Skin epidermis (tissue), 12 donors: ENCODE measurements at regions not wholly inside any gene's neighbourhood (a gene's known extent, or its start where the extent isn't known, plus 50 kb on each side); places are given as distances from the start of the nearest gene placed in this dataset.
"Not testable (repeated sequence)": the region's sequence is repeated elsewhere in the genome, so short reads cannot be mapped to it uniquely, and the experiment has no call there.

ENCODE experiments used
- H3K27ac ChIP-seq, 21 experiments: fragments of 200-600 bp; sonication (generic) in 11 of 21; one replicate each; pipeline ENCODE4 v1.5.0; 2020; ENCODE audit warnings: mild to moderate bottlenecking in 3 of 21, inconsistent platforms in 2 of 21, moderate library complexity in 2 of 21
- H3K4me3 ChIP-seq, 7 experiments: fragments of 200-600 bp; sonication (generic) in 2 of 7; one replicate each; pipeline ENCODE4 v1.5.0; 2020; ENCODE audit warnings: inconsistent platforms in 2 of 7, mild to moderate bottlenecking in 2 of 7, moderate library complexity in 1 of 7

GRCh38 chr10:100636848-100637553 is 101.3 kb downstream of the HIF1AN start:
- H3K4me3 ChIP-seq: no peak overlapping the region
- H3K27ac ChIP-seq: no peak overlapping the region

GRCh38 chr10:100637785-100638184 is 102.0 kb downstream of the HIF1AN start:
- H3K4me3 ChIP-seq: no peak overlapping the region
- no peak overlapping the region for H3K27ac ChIP-seq

GRCh38 chr10:100638969-100639368 is 103.2 kb downstream of the HIF1AN start:
- not testable (repeated sequence) for H3K27ac ChIP-seq, H3K4me3 ChIP-seq

GRCh38 chr10:100642295-100642994 is 102.9 kb upstream of the PAX2 start:
- Histone ChIP-seq H3K27ac (no peak overlapping the region), H3K4me3 (no peak overlapping the region)

DNA sequence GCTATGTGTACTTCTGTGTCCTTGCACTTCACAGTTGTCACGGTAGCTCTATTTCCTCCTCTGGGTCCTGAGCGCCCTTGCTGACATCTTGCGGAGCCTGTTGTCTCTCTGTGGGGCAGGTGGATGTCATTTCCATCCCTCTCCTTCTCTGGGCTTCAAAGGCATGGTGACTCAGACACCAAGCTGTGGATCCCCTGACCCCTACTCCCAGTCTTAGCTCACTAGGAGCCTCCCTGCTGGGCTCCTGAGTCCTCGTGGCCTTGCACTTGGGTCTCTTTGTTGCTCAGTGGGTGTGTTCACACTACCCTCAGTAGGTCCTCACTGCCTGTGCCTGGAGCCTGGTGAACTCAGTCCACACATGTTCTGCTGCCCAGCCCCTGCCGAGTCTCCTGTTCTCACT is 100.3 kb upstream of the PAX2 start:
- no peak overlapping the region for H3K4me3 ChIP-seq
- no peak overlapping the region for H3K27ac ChIP-seq

GRCh38 chr10:100645613-100646392 is 99.6 kb upstream of the PAX2 start:
- H3K27ac ChIP-seq: no peak overlapping the region
- H3K4me3 ChIP-seq: no peak overlapping the region

- no peak overlapping the region for H3K4me3 ChIP-seq
Measured at GRCh38 chr10:100647928-100648327, 97.5 kb upstream of the PAX2 start.

DNA sequence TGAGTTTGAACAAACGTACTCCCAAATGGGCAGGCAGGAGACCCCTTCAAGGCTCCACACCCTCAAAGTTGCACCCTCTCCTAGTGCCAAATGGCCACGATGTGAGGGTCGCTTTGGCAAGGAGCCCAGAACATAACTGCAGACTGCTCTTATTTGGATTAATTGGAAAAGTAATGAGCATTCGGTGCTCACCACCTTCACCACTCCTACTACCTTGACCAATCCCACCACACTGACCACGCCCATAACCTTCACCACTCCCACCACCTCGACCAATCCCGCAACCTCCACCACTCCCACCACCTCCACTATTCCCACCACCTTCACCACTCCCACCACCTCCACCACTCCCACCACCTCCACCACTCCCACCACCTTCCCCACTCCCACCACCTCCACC is 94.7 kb upstream of the PAX2 start:
- Histone ChIP-seq H3K27ac (no peak overlapping the region), H3K4me3 (no peak overlapping the region)

More at GRCh38 chr10:100647928-100648327, 97.5 kb upstream of the PAX2 start:
- no peak overlapping the region for H3K27ac ChIP-seq

DNA sequence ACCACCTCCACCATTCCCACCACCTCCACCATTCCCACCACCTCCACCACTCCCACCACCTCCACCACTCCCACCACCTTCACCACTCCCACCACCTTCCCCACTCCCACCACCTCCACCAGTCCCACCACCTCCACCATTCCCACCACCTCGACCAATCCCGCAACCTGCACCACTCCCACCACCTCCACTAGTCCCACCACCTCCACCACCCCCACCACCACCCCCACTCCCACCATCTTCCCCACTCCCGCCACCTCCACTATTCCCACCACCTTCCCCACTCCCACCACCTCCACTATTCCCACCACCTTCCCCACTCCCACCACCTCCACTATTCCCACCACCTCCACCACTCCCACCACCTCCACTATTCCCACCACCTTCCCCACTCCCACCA is 94.3 kb upstream of the PAX2 start:
- H3K27ac ChIP-seq, H3K4me3 ChIP-seq: not testable (repeated sequence)

DNA sequence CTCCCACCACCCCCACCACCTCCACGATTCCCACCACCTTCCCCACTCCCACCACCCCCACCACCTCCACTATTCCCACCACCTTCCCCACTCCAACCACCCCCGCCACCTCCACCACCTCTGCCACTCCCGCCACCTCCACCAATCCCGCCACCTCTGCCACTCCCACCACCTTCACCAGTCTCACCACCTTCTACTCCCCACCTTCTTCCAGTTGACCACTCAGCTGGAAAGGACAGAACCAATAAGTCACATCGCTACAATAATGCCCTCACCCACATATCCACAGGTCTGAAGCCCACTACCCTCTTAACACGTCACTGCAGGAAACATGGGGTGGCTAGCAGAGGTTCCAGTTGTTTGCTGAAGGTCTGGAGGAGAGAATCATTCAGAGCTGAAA is 93.5 kb upstream of the PAX2 start:
- no peak overlapping the region for H3K27ac ChIP-seq

GRCh38 chr10:100652406-100653135 is 92.8 kb upstream of the PAX2 start:
- no peak overlapping the region for H3K4me3 ChIP-seq
- no peak overlapping the region for H3K27ac ChIP-seq

More for the DNA sequence above, 93.5 kb upstream of the PAX2 start:
- H3K4me3 ChIP-seq: no peak overlapping the region

DNA sequence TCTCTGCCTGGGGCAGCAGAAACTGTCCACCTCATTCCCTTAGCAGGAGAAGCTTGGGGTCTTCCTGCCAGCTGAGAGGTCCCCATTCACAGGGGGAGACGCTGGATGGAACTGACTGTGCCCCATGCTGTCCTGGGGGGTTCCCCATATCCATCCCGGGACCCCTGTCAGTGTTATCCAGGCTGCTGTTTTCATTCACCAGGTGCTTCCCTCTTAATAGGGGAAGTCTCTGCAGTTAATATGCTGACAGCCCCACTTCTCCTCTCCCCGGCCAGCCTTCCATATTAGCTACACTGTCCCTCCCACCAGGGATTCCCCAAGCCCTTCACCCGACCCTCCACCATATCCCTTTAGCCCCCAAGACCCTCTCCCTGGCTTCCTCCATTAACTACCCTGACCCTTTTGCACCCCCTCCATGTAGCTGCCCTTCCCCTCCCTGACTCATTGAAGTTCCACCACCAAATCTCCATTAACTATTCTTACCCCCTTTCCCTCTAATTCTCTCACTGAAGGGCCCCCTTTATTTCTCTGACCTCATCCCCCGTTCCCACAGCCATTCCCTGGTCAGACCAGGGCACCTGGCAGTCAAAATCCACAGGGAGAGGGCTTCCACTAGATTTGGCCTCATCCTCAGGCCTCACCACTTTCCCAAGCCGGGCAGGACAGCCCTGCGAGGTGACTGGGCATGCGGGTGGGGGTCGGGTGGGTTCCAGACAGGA is 92.0 kb upstream of the PAX2 start:
- Histone ChIP-seq H3K27ac (no peak overlapping the region), H3K4me3 (peak overlapping the region in 1 of 7 experiments; percentile 14)

GRCh38 chr10:100653957-100654781 is 91.2 kb upstream of the PAX2 start:
- no peak overlapping the region for H3K27ac ChIP-seq
- peak overlapping the region in 4 of 7 experiments; percentile 14 to 22 (median 18) for H3K4me3 ChIP-seq

DNA sequence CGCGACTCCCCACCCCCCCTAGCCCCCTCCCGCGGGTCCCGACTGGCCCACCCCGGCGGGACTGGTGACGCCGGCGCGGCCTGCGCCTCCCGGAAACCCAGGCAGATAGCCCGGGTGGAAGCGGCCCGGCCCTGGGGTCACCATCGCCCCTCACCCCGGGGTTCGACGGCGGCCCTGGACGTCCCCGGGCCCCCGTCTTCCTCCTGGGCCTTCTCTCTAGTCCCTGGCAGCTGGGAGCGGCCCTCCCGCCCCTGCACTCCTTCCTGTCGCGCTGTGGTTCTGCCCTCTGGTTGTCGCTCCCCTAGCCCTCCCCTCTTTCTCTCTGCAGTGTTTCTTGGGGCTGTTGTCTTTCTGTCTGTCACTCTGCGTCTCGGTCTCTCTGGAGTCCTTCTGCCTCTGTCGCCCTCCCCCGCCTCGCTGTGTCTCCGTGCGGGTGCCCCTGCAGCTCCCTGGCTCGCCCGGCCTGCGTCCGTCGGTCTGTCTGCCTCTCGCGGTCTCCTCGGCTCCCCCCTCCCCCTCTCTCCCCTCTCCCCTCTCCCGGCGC is 90.5 kb upstream of the PAX2 start:
- Histone ChIP-seq H3K27ac (no peak overlapping the region), H3K4me3 (peak overlapping the region in 4 of 7 experiments; percentile 1 to 18 (median 14))

DNA sequence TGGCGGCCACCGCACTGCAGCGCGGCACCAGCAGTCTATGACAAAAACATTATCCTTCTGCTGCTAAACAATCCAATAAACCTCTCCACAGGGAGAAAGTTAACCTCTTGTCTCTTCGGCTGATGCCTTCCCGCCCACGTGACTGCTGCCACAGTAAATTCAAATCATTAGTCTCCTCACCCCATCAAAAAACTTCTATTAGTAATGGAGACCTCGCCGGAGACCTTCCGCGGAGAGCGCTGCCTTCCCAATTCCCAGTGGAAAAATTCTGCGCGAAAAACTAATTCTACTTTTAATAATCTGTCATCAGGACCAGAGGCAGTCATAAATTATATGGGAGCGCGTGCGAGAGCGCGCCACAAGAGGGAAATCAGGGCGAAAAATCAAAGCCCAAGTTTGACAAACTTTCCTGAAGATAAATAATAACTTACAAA is 90.0 kb upstream of the PAX2 start:
- Histone ChIP-seq H3K27ac (no peak overlapping the region), H3K4me3 (peak overlapping the region in 2 of 7 experiments; percentile 1 to 18)

DNA sequence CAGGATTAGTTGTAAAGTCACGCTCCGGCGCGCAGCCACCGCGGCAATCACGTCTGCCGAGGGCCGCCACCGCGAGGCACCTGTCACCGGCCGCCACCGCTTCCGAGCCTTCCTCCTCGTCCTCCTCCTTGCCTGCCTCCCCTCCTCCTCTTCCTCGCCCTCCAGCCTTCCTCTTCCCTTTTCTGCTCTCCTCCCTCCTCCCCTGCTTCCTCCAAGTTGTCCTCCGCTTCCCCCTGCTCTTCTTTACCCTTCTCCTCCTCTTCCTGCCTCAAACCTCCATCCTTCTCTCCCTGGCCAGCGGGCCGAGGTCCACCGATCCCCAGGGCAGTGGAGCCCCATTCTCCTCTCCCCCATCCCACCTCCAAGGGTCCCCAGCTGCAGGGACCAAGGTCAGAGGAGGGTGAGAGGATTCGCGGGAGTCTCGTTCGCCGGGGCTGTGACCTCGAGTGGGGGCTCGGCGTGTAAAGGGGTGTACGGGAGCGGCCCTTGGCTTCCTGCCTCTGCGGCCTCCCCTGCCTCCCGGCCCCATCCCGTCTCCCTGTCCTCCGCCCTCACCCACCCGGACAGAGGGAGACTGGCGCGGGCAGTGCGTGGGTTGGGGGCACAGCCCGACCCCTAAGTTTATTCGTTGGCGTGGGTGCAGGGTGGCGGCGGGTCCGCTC is 89.5 kb upstream of the PAX2 start:
- Histone ChIP-seq H3K27ac (no peak overlapping the region), H3K4me3 (peak overlapping the region in 2 of 7 experiments; percentile 0 to 22)

- peak overlapping the region in 2 of 7 experiments; percentile 0 to 22 for H3K4me3 ChIP-seq
Measured at GRCh38 chr10:100656454-100656853, 88.9 kb upstream of the PAX2 start.

DNA sequence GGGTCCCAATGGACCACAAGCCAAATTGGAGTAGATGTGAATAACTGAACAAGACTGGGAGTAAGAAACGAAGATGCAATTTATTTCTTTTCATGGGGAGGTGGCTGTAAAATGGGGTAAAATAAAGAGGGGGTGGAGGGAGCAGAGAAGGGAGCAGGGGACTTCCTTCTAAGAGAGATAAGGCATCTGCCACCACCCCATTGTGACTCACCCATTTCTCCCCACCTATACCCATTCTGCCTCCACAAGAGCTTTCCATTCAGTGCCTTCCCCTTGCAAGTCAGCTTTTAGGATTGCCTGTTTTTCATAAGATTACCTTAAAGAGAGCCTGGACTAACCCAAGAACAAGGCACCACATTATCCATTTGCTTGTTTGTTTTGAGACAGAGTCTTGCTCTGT is 87.1 kb upstream of the PAX2 start:
- no peak overlapping the region for H3K27ac ChIP-seq
- H3K4me3 ChIP-seq: no peak overlapping the region

More at GRCh38 chr10:100656454-100656853, 88.9 kb upstream of the PAX2 start:
- no peak overlapping the region for H3K27ac ChIP-seq
